ENCODE measurements at regions not wholly inside any gene's neighbourhood (a gene's known extent, or its start where the extent isn't known, plus 50 kb on each side); places are given as distances from the start of the nearest gene placed in this dataset.

GRCh38 chr2:3079466-3079865 lies 298.2 kb downstream of the EIPR1 start:
- no peaks in the 10 kb centered on the region for H3K9me3 Mint-ChIP-seq (ENCODE audit: unreplicated experiment)
- no peak overlapping the region for H3K4me3 Mint-ChIP-seq (ENCODE audit: unreplicated experiment)
- no peak for DNase-seq
- CTCF ChIA-PET = no interaction called here
- Histone ChIP-seq H3K36me3 (ENCODE audit: control insufficient read depth, insufficient read depth, low read length) (no peaks in the 10 kb centered on the region), H3K4me1 (no peaks in the 10 kb centered on the region), H3K27me3 (replicated peaks; ENCODE audit: control insufficient read depth, insufficient read depth, low read length) (no peaks in the 10 kb centered on the region), H3K4me3 (ENCODE audit: low read depth, low read length) (no peak overlapping the region), H3K9me3 (no peaks in the 10 kb centered on the region)
- H3K27ac Mint-ChIP-seq (ENCODE audit: unreplicated experiment) = no peak overlapping the region
- POLR2A ChIA-PET = no interaction called here
- no peaks in the 10 kb centered on the region for H3K36me3 Mint-ChIP-seq (ENCODE audit: insufficient read depth, unreplicated experiment)
- intact Hi-C loops (cut with micrococcal nuclease; ENCODE audit: unreplicated experiment) = loop anchor here (2.0 kb wide), 1 partner anchor 223 kb away; no protein-coding TSS in a partner anchor
- TF ChIP-seq CTCF (IDR thresholded peaks at IDR 0.05; ENCODE audit: insufficient read depth in 1 of 2, low read depth in 1 of 2, low read length in 1 of 2, severe bottlenecking in 1 of 2, unreplicated experiment in 1 of 2) = no peak
- H3K27me3 Mint-ChIP-seq (ENCODE audit: insufficient read depth, unreplicated experiment) = peaks cover 33% of the 10 kb centered on the region
- no TSS peak for BruUV-seq (replicated peaks)
- no peaks in the 10 kb centered on the region for H3K4me1 Mint-ChIP-seq (ENCODE audit: low read depth, unreplicated experiment)

GRCh38 chr2:3078684-3079083 lies 298.9 kb downstream of the EIPR1 start:
- ChIA-PET POLR2A (no interaction called here), CTCF (no interaction called here)
- no peak for TF ChIP-seq CTCF (IDR thresholded peaks at IDR 0.05; ENCODE audit: insufficient read depth in 1 of 2, low read depth in 1 of 2, low read length in 1 of 2, severe bottlenecking in 1 of 2, unreplicated experiment in 1 of 2)
- peaks cover 30% of the 10 kb centered on the region for H3K27me3 Mint-ChIP-seq (ENCODE audit: insufficient read depth, unreplicated experiment)
- H3K36me3 Mint-ChIP-seq (ENCODE audit: insufficient read depth, unreplicated experiment) = no peaks in the 10 kb centered on the region
- H3K4me1 ChIP-seq = no peaks in the 10 kb centered on the region
- intact Hi-C loops (cut with micrococcal nuclease; ENCODE audit: unreplicated experiment) = loop anchor here (2.0 kb wide), 1 partner anchor 224 kb away; no protein-coding TSS in a partner anchor
- no peaks in the 10 kb centered on the region for H3K27me3 ChIP-seq (replicated peaks; ENCODE audit: control insufficient read depth, insufficient read depth, low read length)
- no peak for DNase-seq
- no peak overlapping the region for H3K27ac Mint-ChIP-seq (ENCODE audit: unreplicated experiment)
- no peaks in the 10 kb centered on the region for H3K9me3 ChIP-seq
- no peak overlapping the region for H3K4me3 Mint-ChIP-seq (ENCODE audit: unreplicated experiment)
- no peaks in the 10 kb centered on the region for H3K9me3 Mint-ChIP-seq (ENCODE audit: unreplicated experiment)
- H3K4me1 Mint-ChIP-seq (ENCODE audit: low read depth, unreplicated experiment) = no peaks in the 10 kb centered on the region
- BruUV-seq (replicated peaks) = no TSS peak
- no peaks in the 10 kb centered on the region for H3K36me3 ChIP-seq (ENCODE audit: control insufficient read depth, insufficient read depth, low read length)
- H3K4me3 ChIP-seq (ENCODE audit: low read depth, low read length) = no peak overlapping the region

- no peaks in the 10 kb centered on the region for H3K4me1 ChIP-seq
- POLR2A ChIA-PET = no interaction called here
- Mint-ChIP-seq H3K4me3 (ENCODE audit: unreplicated experiment) (no peak overlapping the region), H3K9me3 (ENCODE audit: unreplicated experiment) (no peaks in the 10 kb centered on the region), H3K27ac (ENCODE audit: unreplicated experiment) (no peak overlapping the region), H3K36me3 (ENCODE audit: insufficient read depth, unreplicated experiment) (no peaks in the 10 kb centered on the region), H3K4me1 (ENCODE audit: low read depth, unreplicated experiment) (no peaks in the 10 kb centered on the region), H3K27me3 (ENCODE audit: insufficient read depth, unreplicated experiment) (peaks cover 28% of the 10 kb centered on the region)
- CTCF ChIA-PET = no interaction called here
- H3K9me3 ChIP-seq = no peaks in the 10 kb centered on the region
- no peaks in the 10 kb centered on the region for H3K36me3 ChIP-seq (ENCODE audit: control insufficient read depth, insufficient read depth, low read length)
- BruUV-seq (replicated peaks) = no TSS peak
- no peak overlapping the region for H3K4me3 ChIP-seq (ENCODE audit: low read depth, low read length)
- intact Hi-C loops (cut with micrococcal nuclease; ENCODE audit: unreplicated experiment) = no loop called here
- DNase-seq = no peak
- H3K27me3 ChIP-seq (replicated peaks; ENCODE audit: control insufficient read depth, insufficient read depth, low read length) = no peaks in the 10 kb centered on the region
- no peak for TF ChIP-seq CTCF (IDR thresholded peaks at IDR 0.05; ENCODE audit: insufficient read depth in 1 of 2, low read depth in 1 of 2, low read length in 1 of 2, severe bottlenecking in 1 of 2, unreplicated experiment in 1 of 2)
Observed at GRCh38 chr2:3076848-3077642, 300.6 kb downstream of the EIPR1 start.

Data from Caco-2 (cell line).